ENCODE measurements at regions not wholly inside any gene's neighbourhood (a gene's known extent, or its start where the extent isn't known, plus 50 kb on each side); places are given as distances from the start of the nearest gene placed in this dataset.

DNA sequence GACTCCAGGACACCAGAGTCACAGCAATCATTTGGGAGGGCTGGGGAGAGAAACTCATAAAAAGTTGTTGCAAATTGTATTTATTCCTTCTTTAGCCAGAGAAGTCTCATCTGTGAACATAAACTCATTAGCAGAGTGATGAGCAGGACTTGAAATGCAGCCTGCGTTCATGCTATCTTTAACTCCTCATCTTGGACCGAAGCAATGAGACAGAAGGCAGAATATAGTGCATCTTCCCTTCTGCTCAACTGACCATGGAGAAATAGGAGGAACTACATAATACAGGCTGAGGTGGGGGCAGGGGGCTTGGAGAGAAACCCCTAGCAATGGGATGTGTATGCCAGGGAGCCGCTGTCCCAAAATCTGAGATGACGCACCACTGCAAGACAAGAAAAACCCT is 121.8 kb upstream of the AJAP1 start:
- no peak for TF ChIP-seq MYC (IDR thresholded peaks at IDR 0.05; ENCODE audit: low read depth, low read length)
- no peak for TF ChIP-seq JUN (IDR thresholded peaks at IDR 0.05; ENCODE audit: borderline replicate concordance, insufficient read depth, insufficient read length, low read depth)
- TF ChIP-seq POLR2A (IDR thresholded peaks at IDR 0.05; ENCODE audit: low read depth, low read length): no peak
- TF ChIP-seq, protein P1, sequence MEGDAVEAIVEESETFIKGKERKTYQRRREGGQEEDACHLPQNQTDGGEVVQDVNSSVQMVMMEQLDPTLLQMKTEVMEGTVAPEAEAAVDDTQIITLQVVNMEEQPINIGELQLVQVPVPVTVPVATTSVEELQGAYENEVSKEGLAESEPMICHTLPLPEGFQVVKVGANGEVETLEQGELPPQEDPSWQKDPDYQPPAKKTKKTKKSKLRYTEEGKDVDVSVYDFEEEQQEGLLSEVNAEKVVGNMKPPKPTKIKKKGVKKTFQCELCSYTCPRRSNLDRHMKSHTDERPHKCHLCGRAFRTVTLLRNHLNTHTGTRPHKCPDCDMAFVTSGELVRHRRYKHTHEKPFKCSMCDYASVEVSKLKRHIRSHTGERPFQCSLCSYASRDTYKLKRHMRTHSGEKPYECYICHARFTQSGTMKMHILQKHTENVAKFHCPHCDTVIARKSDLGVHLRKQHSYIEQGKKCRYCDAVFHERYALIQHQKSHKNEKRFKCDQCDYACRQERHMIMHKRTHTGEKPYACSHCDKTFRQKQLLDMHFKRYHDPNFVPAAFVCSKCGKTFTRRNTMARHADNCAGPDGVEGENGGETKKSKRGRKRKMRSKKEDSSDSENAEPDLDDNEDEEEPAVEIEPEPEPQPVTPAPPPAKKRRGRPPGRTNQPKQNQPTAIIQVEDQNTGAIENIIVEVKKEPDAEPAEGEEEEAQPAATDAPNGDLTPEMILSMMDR (IDR thresholded peaks at IDR 0.05; ENCODE audit: extremely low read depth in 1 of 2, insufficient read depth in 1 of 2, low read depth in 1 of 2, low read length in 2 of 2): no peak
- no peak for TF ChIP-seq POLR2AphosphoS5 (IDR thresholded peaks at IDR 0.05; ENCODE audit: insufficient read depth, low read depth, low read length)
- no peak for TF ChIP-seq FOS (IDR thresholded peaks at IDR 0.05; ENCODE audit: borderline replicate concordance, insufficient read depth, low read length)
- Histone ChIP-seq H3K9me1 (replicated peaks; ENCODE audit: control insufficient read depth, extremely low read depth, insufficient read depth, low read length) (no peaks in the 10 kb centered on the region), H3K4me3 (replicated peaks in 1 of 3; ENCODE audit: insufficient read depth in 1 of 3, low read depth in 1 of 3, low read length in 3 of 3) (no peak overlapping the region), H3K9me3 (replicated peaks; ENCODE audit: control insufficient read depth, insufficient read depth, low read length) (no peaks in the 10 kb centered on the region), H3K9ac (replicated peaks; ENCODE audit: extremely low read depth, insufficient read depth, low read length) (no peak overlapping the region), H3K4me2 (ENCODE audit: insufficient read depth, low read length) (no peak overlapping the region), H3K4me1 (ENCODE audit: control insufficient read depth, extremely low read depth, insufficient read depth, low read length) (no peaks in the 10 kb centered on the region), H2AFZ (ENCODE audit: low read depth, low read length) (no peak overlapping the region), H3K27me3 (ENCODE audit: control insufficient read depth in 2 of 2, insufficient read depth in 2 of 2, low read length in 2 of 2) (no peaks in the 10 kb centered on the region), H4K20me1 (replicated peaks; ENCODE audit: control insufficient read depth, extremely low read depth, insufficient read depth, low read length) (no peaks in the 10 kb centered on the region), H3K36me3 (ENCODE audit: control insufficient read depth in 2 of 2, extremely low read depth in 1 of 2, insufficient read depth in 2 of 2, low read length in 2 of 2) (no peaks in the 10 kb centered on the region), H3K27ac (ENCODE audit: insufficient read depth, low read depth, low read length) (no peak overlapping the region), H3K79me2 (ENCODE audit: control insufficient read depth, insufficient read depth, low read length) (no peaks in the 10 kb centered on the region)
- dilution Hi-C loops (cut with MboI; ENCODE audit: extremely low pct_ligation_motif_present, low sequenced_read_pairs): no loop called here
- DNase-seq (ENCODE audit: low read depth, low spot score) (no peak), FAIRE-seq (no peak)
- POLR2A ChIA-PET: no interaction called here
- CTCF ChIA-PET: no interaction called here
- intact Hi-C loops (cut with micrococcal nuclease): no loop called here
- BruUV-seq (replicated peaks): no TSS peak

DNA sequence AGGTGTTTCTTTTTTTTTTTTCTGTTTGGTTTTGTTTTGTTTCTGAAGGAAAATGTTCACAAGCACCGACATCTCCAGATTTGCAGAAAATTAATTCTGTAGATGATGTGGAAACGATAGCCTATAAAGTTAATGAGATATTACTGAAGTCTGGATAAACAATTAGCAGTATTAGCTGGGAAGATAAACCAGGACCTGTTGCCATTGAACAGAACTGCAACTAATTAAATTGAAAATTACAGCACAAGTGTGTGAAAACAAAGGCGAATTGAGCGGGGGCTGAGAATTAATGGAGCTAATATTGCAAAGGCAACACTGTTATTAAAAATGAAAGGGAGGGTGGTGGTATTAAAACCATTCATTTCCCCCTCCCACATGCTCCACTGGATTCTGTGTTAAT is 107.5 kb upstream of the AJAP1 start:
- no TSS peak for BruUV-seq (replicated peaks)
- Histone ChIP-seq H3K4me2 (ENCODE audit: insufficient read depth, low read length) (no peak overlapping the region), H3K4me1 (ENCODE audit: control insufficient read depth, extremely low read depth, insufficient read depth, low read length) (no peaks in the 10 kb centered on the region), H3K79me2 (ENCODE audit: control insufficient read depth, insufficient read depth, low read length) (no peaks in the 10 kb centered on the region), H3K27me3 (ENCODE audit: control insufficient read depth in 2 of 2, insufficient read depth in 2 of 2, low read length in 2 of 2) (no peaks in the 10 kb centered on the region), H3K9me3 (replicated peaks; ENCODE audit: control insufficient read depth, insufficient read depth, low read length) (peaks cover 3% of the 10 kb centered on the region), H3K9ac (replicated peaks; ENCODE audit: extremely low read depth, insufficient read depth, low read length) (no peak overlapping the region), H2AFZ (ENCODE audit: low read depth, low read length) (no peak overlapping the region), H3K4me3 (replicated peaks in 1 of 3; ENCODE audit: insufficient read depth in 1 of 3, low read depth in 1 of 3, low read length in 3 of 3) (no peak overlapping the region), H3K9me1 (replicated peaks; ENCODE audit: control insufficient read depth, extremely low read depth, insufficient read depth, low read length) (no peaks in the 10 kb centered on the region), H3K27ac (ENCODE audit: insufficient read depth, low read depth, low read length) (no peak overlapping the region), H4K20me1 (replicated peaks; ENCODE audit: control insufficient read depth, extremely low read depth, insufficient read depth, low read length) (no peaks in the 10 kb centered on the region), H3K36me3 (ENCODE audit: control insufficient read depth in 2 of 2, extremely low read depth in 1 of 2, insufficient read depth in 2 of 2, low read length in 2 of 2) (no peaks in the 10 kb centered on the region)
- no peak for DNase-seq (ENCODE audit: low read depth, low spot score)
- no peak for FAIRE-seq
- CTCF ChIA-PET: no interaction called here
- TF ChIP-seq, protein P2, sequence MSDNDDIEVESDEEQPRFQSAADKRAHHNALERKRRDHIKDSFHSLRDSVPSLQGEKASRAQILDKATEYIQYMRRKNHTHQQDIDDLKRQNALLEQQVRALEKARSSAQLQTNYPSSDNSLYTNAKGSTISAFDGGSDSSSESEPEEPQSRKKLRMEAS (IDR thresholded peaks at IDR 0.05; ENCODE audit: insufficient read depth, insufficient read length): no peak
- POLR2A ChIA-PET: no interaction called here
- intact Hi-C loops (cut with micrococcal nuclease) (no loop called here), dilution Hi-C loops (cut with MboI; ENCODE audit: extremely low pct_ligation_motif_present, low sequenced_read_pairs) (no loop called here)
